K562 (cell line): ENCODE measurements at regions not wholly inside any gene's neighbourhood (a gene's known extent, or its start where the extent isn't known, plus 50 kb on each side); places are given as distances from the start of the nearest gene placed in this dataset.
A peak's percentile ranks its signal among the peaks of the same experiment; 100 is the strongest.

ENCODE experiments used
- ATAC-seq: fragments of 200-7000 bp; cut with Tn5 transposase; 3 replicates; pipeline ENCODE4 v1.9.1; 2020; ENCODE audit warnings: moderate library complexity
- BruUV-seq: library from RNA; stranded (reverse); fragments of 400-500 nt; replicated peaks from 2 replicates; lab custom pipeline; 2021; lab: Mats Ljungman, UMichigan
- CTCF ChIA-PET: fragments of 300-600 bp; formaldehyde crosslinking; extraction: SDS; loops from one replicate; lab custom pipeline; 2021; ENCODE audit warnings: low intra/inter-chr PET ratio; lab: Yijun Ruan, JAX
- POLR2A ChIA-PET: fragments of 300-600, 350-650 bp; sonication (Branson Sonifier 250); formaldehyde crosslinking; extraction: SDS; loops from one replicate; lab custom pipeline; 2021; ENCODE audit warnings: antibody characterized with exemption, inconsistent platforms; lab: Yijun Ruan, JAX
- DNase-seq, 4 experiments: peaks; one replicate each; pipeline versions ENCODE4 v3.0.0 to v3.0.0-alpha.2; 2011 to 2018; ENCODE audit warnings: low spot score in 3 of 4, mixed read lengths in 3 of 4; ENCODE audit errors: extremely low read depth in 1 of 4
- FAIRE-seq: peaks from 2 replicates; lab custom pipeline; 2011; peaks lifted over from hg19 to GRCh38; lab: Jason Lieb, UNC
- H2AFZ ChIP-seq: 2 replicates; pipeline ENCODE4 v1.6.0; 2011; ENCODE audit warnings: low read depth, low read length, control low read depth, inconsistent platforms
- H3K27ac ChIP-seq: fragments of 200-600 bp; 3 replicates; pipeline ENCODE4 v1.8.0; 2011; ENCODE audit warnings: low read depth, mild to moderate bottlenecking, control low read depth, inconsistent platforms, low read length, moderate library complexity, mixed read lengths; ENCODE audit errors: extremely low read depth
- H3K27me3 ChIP-seq, 2 experiments: fragments of 300-600 bp in 1 of 2; 2 replicates in 1 of 2; 3 replicates in 1 of 2; pipeline versions ENCODE4 v1.6.0 to v1.8.0; 2011; ENCODE audit warnings: inconsistent platforms in 2 of 2, low read length in 2 of 2, mild to moderate bottlenecking in 1 of 2, mixed read lengths in 1 of 2, moderate library complexity in 1 of 2; ENCODE audit not compliant: control insufficient read depth in 2 of 2, insufficient read depth in 2 of 2
- H3K36me3 ChIP-seq: fragments of 300-600 bp; 3 replicates; pipeline ENCODE4 v1.8.0; 2011; ENCODE audit warnings: mild to moderate bottlenecking, low read length, inconsistent platforms; ENCODE audit not compliant: control insufficient read depth, insufficient read depth
- H3K4me1 ChIP-seq, 2 experiments: fragments of 200-600 bp in 1 of 2; replicated peaks in 1 of 2; 2 replicates in 1 of 2; 3 replicates in 1 of 2; pipeline versions ENCODE4 v1.5.1 to v1.8.0; 2011; ENCODE audit warnings: inconsistent platforms in 2 of 2, low read length in 2 of 2, mild to moderate bottlenecking in 1 of 2, mixed read lengths in 1 of 2, moderate library complexity in 1 of 2; ENCODE audit not compliant: control insufficient read depth in 2 of 2, insufficient read depth in 2 of 2
- H3K4me2 ChIP-seq: 2 replicates; pipeline ENCODE4 v1.6.1; 2011; ENCODE audit warnings: low read length, control low read depth, inconsistent platforms, mixed read lengths; ENCODE audit not compliant: insufficient read depth
- H3K4me3 ChIP-seq: fragments of 200-600 bp; sonication (generic), shearing (Covaris generic); 2 replicates; pipeline ENCODE4 v1.5.1; 2016; ENCODE audit warnings: control low read depth, inconsistent platforms
- H3K79me2 ChIP-seq: fragments of 200-600 bp; 3 replicates; pipeline ENCODE4 v1.8.0; 2011; ENCODE audit warnings: low read length, inconsistent platforms; ENCODE audit not compliant: control insufficient read depth, insufficient read depth
- H3K9ac ChIP-seq, 2 experiments: 2 replicates each; pipeline versions ENCODE4 v1.6.0 to v1.6.1; 2011; ENCODE audit warnings: low read depth in 2 of 2, low read length in 2 of 2, control low read depth in 1 of 2, inconsistent platforms in 1 of 2, mild to moderate bottlenecking in 1 of 2, mixed read lengths in 1 of 2; ENCODE audit not compliant: insufficient read depth in 1 of 2
- H3K9me1 ChIP-seq: one replicate; pipeline ENCODE4 v1.6.0; 2011; ENCODE audit warnings: inconsistent platforms, mild to moderate bottlenecking, low read length, moderate library complexity; ENCODE audit not compliant: control insufficient read depth, insufficient read depth
- H3K9me3 ChIP-seq: replicated peaks from 2 replicates; pipeline ENCODE4 v1.5.1; 2011; ENCODE audit warnings: low read depth, low read length, inconsistent platforms; ENCODE audit not compliant: control insufficient read depth, insufficient read depth
- H4K20me1 ChIP-seq: replicated peaks from 2 replicates; pipeline ENCODE4 v1.6.1; 2011; ENCODE audit warnings: low read length, inconsistent platforms, mixed read lengths; ENCODE audit not compliant: control insufficient read depth, insufficient read depth
- CBX1 ChIP-seq: sonication (generic); IDR thresholded peaks from 2 replicates; pipeline ENCODE4 v1.6.1; 2016; ENCODE audit warnings: antibody characterized with exemption, low read depth, mild to moderate bottlenecking
- CBX8 ChIP-seq: fragments of 200-600 bp; sonication (generic); IDR thresholded peaks from 2 replicates; pipeline ENCODE4 v1.6.1; 2012; ENCODE audit warnings: borderline replicate concordance, mixed run types, low read depth, mild to moderate bottlenecking, moderate library complexity, mixed read lengths, low read length, control low read depth, inconsistent platforms; ENCODE audit not compliant: poor library complexity, severe bottlenecking; ENCODE audit errors: extremely low read depth
- HBP1 ChIP-seq: fragments of 450-650 bp; formaldehyde crosslinking; IDR thresholded peaks from 2 replicates; pipeline ENCODE4 v1.4.0; 2022; ENCODE audit warnings: missing genetic modification characterization
- L3MBTL2 ChIP-seq: fragments of 450-650 bp; IDR thresholded peaks from 2 replicates; pipeline ENCODE4 v1.6.1; 2016; ENCODE audit warnings: mild to moderate bottlenecking, moderate library complexity
- NR2C2 ChIP-seq, 2 experiments: fragments of 200-800 bp in 1 of 2; sonication (Bioruptor generic) in 1 of 2; sonication (generic) in 1 of 2; formaldehyde crosslinking in 1 of 2; IDR thresholded peaks; 2 replicates each; pipeline versions ENCODE4 v1.6.1 to v1.8.0; 2016 to 2022; ENCODE audit warnings: mild to moderate bottlenecking in 1 of 2, missing compliant biosample characterization in 1 of 2, missing genetic modification characterization in 1 of 2, missing genetic modification reagents in 1 of 2
- PBX2 ChIP-seq, 2 experiments: IDR thresholded peaks in 1 of 2; conservative IDR thresholded peaks in 1 of 2; 2 replicates each; pipeline ENCODE4 v1.6.1; 2016; ENCODE audit warnings: low read depth in 2 of 2, mild to moderate bottlenecking in 1 of 2, missing compliant biosample characterization in 1 of 2, missing genetic modification characterization in 1 of 2, moderate library complexity in 1 of 2
- RNF219 ChIP-seq: fragments of 250-450 bp; sonication (Bioruptor Pico); IDR thresholded peaks from 2 replicates; pipeline ENCODE4 v1.5.0; 2022; ENCODE audit warnings: mild to moderate bottlenecking
- SUPT5H ChIP-seq: fragments of 450-650 bp; IDR thresholded peaks from 2 replicates; pipeline ENCODE4 v1.6.1; 2016
- WGBS: fragments of 100-300 bp; shearing (Covaris generic); methylation state at CpG from one replicate; pipeline ENCODE4 v1.1.6; 2016; ENCODE audit warnings: low coverage, mixed read lengths; ENCODE audit not compliant: insufficient coverage; ENCODE audit errors: missing lambda C conversion rate; 5-methylcytosine and 5-hydroxymethylcytosine counted together
- in situ Hi-C: fragments of 300-500 bp; cut with MboI; formaldehyde crosslinking; loops from 4 replicates; pipeline ENCODE4 v1.15.0; 2018; ENCODE audit warnings: inconsistent platforms, mixed read lengths
- intact Hi-C: fragments of 100-400 bp; cut with micrococcal nuclease; formaldehyde crosslinking; loops from 2 replicates; pipeline ENCODE4 v1.14.2; 2022

GRCh38 chr17:22470411-22471175 lies 778.3 kb downstream of the KCNJ18 start:
- ChIA-PET CTCF (no interaction called here), POLR2A (no interaction called here)
- H3K9ac ChIP-seq: no peak overlapping the region
- no peak for ATAC-seq
- no peaks in the 10 kb centered on the region for H3K4me1 ChIP-seq
- no peaks in the 10 kb centered on the region for H3K36me3 ChIP-seq
- no peaks in the 10 kb centered on the region for H3K27me3 ChIP-seq
- 4% methylated on average over 7 of the region's 7 CpGs for WGBS
- no peaks in the 10 kb centered on the region for H3K9me1 ChIP-seq
- H3K27ac ChIP-seq: no peak overlapping the region
- TF ChIP-seq CBX1 (no peak), SUPT5H (no peak), NR2C2 (CRISPR knock-in tag; IDR thresholded peaks at IDR 0.05) (no peak), NR2C2 (tag; IDR thresholded peaks at IDR 0.05) (0 out of 2 replicates have a peak, but pooled peaks have one; percentile 13), HBP1 (CRISPR knock-in tag) (no peak), RNF219 (CRISPR knock-in tag) (no peak), L3MBTL2 (no peak), CBX8 (no peak), PBX2 (CRISPR knock-in tag; IDR thresholded peaks at IDR 0.05; ENCODE audit: low read depth) (no peak), PBX2 (tag; conservative IDR thresholded peaks at IDR 0.05; ENCODE audit: low read depth) (no peak)
- FAIRE-seq: no peak
- H3K4me2 ChIP-seq: no peak overlapping the region
- in situ Hi-C loops (loop anchor here (10.0 kb wide), 1 partner anchor 1686 kb away; no protein-coding TSS in a partner anchor), intact Hi-C loops (no loop called here)
- H3K4me3 ChIP-seq: no peak overlapping the region
- no peaks in the 10 kb centered on the region for H4K20me1 ChIP-seq
- BruUV-seq: no TSS peak
- no peaks in the 10 kb centered on the region for H3K9me3 ChIP-seq
- H3K79me2 ChIP-seq: no peaks in the 10 kb centered on the region
- H2AFZ ChIP-seq: no peak overlapping the region
- no peak for DNase-seq
